ENCODE measurements at regions not wholly inside any gene's neighbourhood (a gene's known extent, or its start where the extent isn't known, plus 50 kb on each side); places are given as distances from the start of the nearest gene placed in this dataset.

DNA sequence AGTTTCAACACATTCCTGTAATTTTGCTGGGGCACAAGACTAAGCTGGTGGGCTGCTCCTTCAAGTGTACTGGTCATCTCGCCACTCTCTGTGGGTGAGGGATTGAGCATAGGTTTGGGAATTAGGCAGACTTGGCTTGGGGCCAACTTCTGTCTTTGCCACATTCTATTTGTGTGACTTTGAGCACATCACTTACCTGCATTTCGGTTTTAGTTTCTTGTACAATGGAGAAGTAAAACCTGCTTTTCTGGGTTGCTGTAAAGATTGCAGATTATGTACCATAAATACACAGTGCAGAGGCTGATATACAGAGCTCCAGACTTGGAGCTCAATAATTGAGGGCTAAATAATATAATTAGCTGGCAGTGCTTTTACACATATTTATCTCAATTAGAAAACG, 162.1 kb downstream of the C3orf38 start:
- ATAC-seq: no peak
- Mint-ChIP-seq H3K27ac (no peak overlapping the region), H3K4me1 (ENCODE audit: low read depth in 2 of 2) (no peaks in the 10 kb centered on the region), H3K4me3 (no peak overlapping the region), H3K9me3 (peaks cover 6% of the 10 kb centered on the region), H3K27me3 (no peaks in the 10 kb centered on the region), H3K36me3 (no peaks in the 10 kb centered on the region)
- DNase-seq (ENCODE audit: low spot score): no peak

DNA sequence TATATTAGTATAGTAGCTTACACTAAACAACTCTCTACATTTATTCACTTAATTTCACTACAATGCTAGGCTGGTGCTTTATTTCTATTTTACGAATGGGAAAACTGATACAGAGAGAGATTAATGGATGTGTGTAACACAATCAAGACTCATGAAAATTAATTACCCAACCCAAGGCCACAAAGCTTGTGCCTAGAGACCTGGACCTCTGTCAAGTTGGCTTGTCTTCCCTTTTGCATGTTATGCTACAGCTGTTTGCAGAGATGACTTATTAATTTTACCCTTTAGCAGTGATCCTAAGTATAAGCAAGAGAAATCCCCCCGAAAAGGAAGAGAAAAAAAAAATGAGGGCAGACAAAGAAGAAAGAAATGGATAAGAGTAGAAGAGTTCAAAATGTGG, 162.5 kb downstream of the C3orf38 start:
- no peak for ATAC-seq

DNA sequence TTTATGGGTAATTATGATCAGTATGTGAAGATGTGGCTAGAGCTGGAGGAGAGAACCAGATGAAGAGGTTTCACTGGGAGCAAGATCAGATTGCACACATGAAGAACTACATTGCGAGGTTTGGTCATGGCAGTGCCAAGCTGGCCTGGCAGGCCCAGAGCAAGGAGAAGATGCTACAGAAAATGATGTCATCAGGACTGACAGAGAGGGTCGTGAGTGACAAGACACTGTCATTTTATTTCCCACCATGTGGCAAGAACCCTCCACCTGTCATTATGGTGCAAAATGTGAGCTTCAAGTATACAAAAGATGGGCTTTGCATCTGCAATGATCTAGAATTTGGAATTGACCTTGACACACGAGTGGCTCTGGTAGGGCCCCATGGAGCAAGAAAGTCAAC, 168.3 kb downstream of the C3orf38 start:
- Mint-ChIP-seq H3K27me3 (no peaks in the 10 kb centered on the region), H3K36me3 (no peaks in the 10 kb centered on the region), H3K4me1 (ENCODE audit: low read depth in 2 of 2) (no peaks in the 10 kb centered on the region), H3K9me3 (peaks cover 12% of the 10 kb centered on the region), H3K27ac (no peak overlapping the region), H3K4me3 (no peak overlapping the region)
- DNase-seq (ENCODE audit: low spot score): no peak
- no peak for ATAC-seq

More for the DNA sequence above, 162.5 kb downstream of the C3orf38 start:
- no peak for DNase-seq (ENCODE audit: low spot score)
- Mint-ChIP-seq H3K4me1 (ENCODE audit: low read depth in 2 of 2) (no peaks in the 10 kb centered on the region), H3K9me3 (peaks cover 6% of the 10 kb centered on the region), H3K27me3 (no peaks in the 10 kb centered on the region), H3K27ac (no peak overlapping the region), H3K4me3 (no peak overlapping the region), H3K36me3 (no peaks in the 10 kb centered on the region)

DNA sequence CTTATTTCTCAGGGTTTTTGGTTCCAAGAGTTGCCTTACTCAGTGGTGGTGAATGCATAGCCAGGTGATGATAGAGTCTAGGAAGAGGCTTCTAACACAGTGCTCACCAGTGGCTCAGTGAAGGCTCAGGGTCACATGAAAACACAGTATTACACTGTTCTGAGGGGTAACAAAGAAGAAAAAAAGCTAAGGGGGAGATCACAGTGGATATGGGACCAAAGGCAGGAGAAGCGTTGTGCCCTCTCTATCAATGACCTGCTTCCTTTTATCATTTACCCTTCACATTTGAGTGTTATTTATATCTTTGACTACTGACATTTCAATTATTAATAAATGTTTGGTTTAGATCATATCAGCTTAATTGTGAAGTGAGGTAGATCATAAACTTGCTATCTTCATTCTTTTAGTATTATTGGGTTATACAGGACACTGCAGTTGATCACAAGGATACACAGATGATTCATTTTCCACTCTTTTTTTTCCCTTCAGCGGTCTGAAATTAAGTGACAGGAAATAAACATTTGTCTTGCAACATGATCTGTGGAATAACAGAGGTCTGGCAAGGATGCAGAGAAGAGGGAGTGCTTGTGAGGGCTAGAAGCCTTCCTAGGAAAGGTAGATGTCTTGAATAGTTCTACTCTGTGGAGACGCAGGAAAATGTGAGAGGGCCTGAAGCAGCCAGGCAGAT, 171.7 kb downstream of the C3orf38 start:
- Mint-ChIP-seq H3K27me3 (no peaks in the 10 kb centered on the region), H3K9me3 (peaks cover 15% of the 10 kb centered on the region), H3K27ac (no peak overlapping the region), H3K4me1 (ENCODE audit: low read depth in 2 of 2) (no peaks in the 10 kb centered on the region), H3K36me3 (no peaks in the 10 kb centered on the region), H3K4me3 (no peak overlapping the region)
- DNase-seq (ENCODE audit: low spot score): no peak
- no peak for ATAC-seq

DNA sequence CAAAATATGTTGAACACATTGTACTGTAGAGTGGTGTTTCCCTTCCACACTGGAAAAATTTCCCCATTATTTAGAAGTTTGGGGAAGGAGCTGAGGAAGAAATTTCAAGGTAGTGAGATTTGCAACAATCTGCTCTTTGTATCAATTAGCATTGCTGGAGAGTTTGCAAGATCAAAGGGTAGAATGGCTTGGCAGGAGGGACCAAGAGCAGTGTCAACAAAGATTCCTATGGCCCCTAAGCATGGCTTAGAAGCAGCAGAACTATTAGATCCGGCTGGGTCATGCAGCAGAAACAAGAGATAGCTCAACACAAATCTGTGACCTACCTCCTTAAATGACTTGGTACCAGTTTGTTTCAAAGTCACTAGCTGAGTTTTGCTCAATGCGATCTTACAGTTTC, 175.0 kb downstream of the C3orf38 start:
- H3K4me3 Mint-ChIP-seq: no peak overlapping the region
- no peaks in the 10 kb centered on the region for H3K4me1 Mint-ChIP-seq (ENCODE audit: low read depth in 2 of 2)
- H3K27me3 Mint-ChIP-seq: no peaks in the 10 kb centered on the region
- H3K27ac Mint-ChIP-seq: no peak overlapping the region
- H3K36me3 Mint-ChIP-seq: no peaks in the 10 kb centered on the region
- ATAC-seq (no peak), DNase-seq (ENCODE audit: low spot score) (no peak)
- H3K9me3 Mint-ChIP-seq: peaks cover 7% of the 10 kb centered on the region

DNA sequence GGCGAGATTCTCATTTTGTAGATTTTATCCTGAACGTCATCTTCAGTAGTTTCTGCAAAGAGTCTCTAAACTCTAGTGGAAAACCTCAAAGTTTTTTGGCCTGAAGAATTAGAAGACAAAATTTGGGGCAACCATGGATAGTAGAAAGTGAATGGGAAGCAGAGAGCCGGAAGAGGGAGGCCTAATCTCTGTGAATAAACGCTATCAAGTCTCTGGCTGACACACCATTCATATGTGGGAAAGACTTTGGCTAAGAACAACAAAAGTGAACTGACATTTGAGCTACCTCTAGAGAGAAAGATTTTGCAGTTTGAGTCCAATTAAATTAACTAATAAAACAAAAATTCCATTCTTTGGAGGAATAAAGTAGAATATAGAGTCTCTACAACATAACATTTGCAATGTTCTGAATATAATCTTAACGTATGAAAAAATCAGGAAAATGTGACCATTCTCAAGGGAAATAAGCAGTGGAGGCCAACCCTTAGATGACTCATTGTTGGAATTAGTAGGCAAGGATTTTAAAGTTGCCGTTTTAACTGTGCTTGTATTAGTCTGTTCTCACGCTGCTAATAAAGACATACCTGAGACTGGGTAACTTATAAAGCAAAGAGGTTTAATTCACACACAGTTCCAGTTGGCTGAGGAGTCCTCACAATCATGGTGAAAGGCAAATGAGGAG, 184.6 kb downstream of the C3orf38 start:
- H3K36me3 Mint-ChIP-seq: peaks cover 11% of the 10 kb centered on the region
- H3K27ac Mint-ChIP-seq: no peak overlapping the region
- no peak overlapping the region for H3K4me3 Mint-ChIP-seq
- no peaks in the 10 kb centered on the region for H3K27me3 Mint-ChIP-seq
- no peak for DNase-seq (ENCODE audit: low spot score)
- ATAC-seq: no peak
- H3K4me1 Mint-ChIP-seq (ENCODE audit: low read depth in 2 of 2): no peaks in the 10 kb centered on the region
- peaks cover 25% of the 10 kb centered on the region for H3K9me3 Mint-ChIP-seq

DNA sequence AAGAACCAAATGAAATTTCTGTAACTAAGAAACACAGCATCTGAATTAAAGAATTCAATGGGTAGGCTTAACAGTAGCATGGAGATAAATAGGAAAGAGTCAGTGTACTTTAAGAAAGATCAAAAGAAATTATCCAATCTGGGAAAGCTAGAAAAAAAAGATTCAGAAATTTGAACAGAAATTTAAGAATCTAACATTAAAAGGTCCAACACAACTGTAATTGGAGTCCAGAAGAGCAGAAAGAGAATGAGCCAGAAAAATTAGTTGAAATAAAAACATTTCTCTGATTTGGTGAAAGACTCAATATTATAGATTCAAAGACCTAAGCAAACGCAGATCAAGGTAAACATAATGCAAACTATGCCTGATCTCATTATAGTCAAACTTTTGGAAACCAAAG, 187.1 kb downstream of the C3orf38 start:
- Mint-ChIP-seq H3K27ac (no peak overlapping the region), H3K27me3 (no peaks in the 10 kb centered on the region)
- ATAC-seq: no peak

DNA sequence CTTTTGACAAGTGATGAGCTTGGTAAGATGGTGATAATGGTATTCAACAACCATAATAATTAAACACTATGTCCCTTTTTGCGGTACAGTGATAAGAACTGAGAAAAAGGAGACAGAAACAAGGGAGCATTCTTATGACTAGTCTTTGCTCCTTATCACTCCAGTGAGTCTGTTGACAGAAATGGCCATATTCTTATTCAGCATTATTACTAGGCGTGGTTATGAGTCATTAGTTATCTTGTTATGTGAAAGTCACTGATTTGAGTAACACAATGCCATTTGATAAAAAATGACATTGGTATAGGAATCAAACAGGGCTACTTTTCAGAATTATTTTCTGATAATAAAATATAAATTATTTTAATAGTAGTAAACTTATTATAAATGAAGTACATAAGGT, 193.5 kb downstream of the C3orf38 start:
- no peak for ATAC-seq
- H3K4me3 Mint-ChIP-seq: no peak overlapping the region
- H3K36me3 Mint-ChIP-seq: no peaks in the 10 kb centered on the region
- DNase-seq (ENCODE audit: low spot score): no peak
- H3K9me3 Mint-ChIP-seq: no peaks in the 10 kb centered on the region
- no peaks in the 10 kb centered on the region for H3K27me3 Mint-ChIP-seq
- H3K4me1 Mint-ChIP-seq (ENCODE audit: low read depth in 2 of 2): no peaks in the 10 kb centered on the region
- no peak overlapping the region for H3K27ac Mint-ChIP-seq

More for the DNA sequence above, 187.1 kb downstream of the C3orf38 start:
- no peaks in the 10 kb centered on the region for H3K4me1 Mint-ChIP-seq (ENCODE audit: low read depth in 2 of 2)
- peaks cover 11% of the 10 kb centered on the region for H3K36me3 Mint-ChIP-seq
- no peak for DNase-seq (ENCODE audit: low spot score)
- no peak overlapping the region for H3K4me3 Mint-ChIP-seq
- H3K9me3 Mint-ChIP-seq: peaks cover 25% of the 10 kb centered on the region

DNA sequence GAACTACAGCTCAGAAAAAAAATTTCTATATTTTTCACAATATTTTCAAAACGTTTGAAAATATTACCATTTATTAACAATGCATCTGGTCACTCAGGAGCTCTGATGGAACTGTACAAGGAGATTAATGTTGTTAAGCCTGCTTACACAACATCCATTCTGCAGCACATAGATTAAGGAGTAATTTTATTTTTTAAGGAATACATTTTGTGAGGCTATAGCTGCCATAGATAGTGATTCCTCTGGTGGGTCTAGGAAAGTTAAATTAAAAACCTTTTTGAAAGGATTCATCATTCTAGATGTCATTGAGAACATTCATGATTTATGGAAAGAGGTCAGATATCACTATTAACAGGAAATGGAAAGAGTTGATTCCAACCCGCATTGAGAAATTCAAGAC, 196.9 kb downstream of the C3orf38 start:
- no peak overlapping the region for H3K4me3 Mint-ChIP-seq
- DNase-seq (ENCODE audit: low spot score): no peak
- ATAC-seq: no peak
- H3K27ac Mint-ChIP-seq: no peak overlapping the region
- no peaks in the 10 kb centered on the region for H3K27me3 Mint-ChIP-seq
- no peaks in the 10 kb centered on the region for H3K36me3 Mint-ChIP-seq
- peaks cover 9% of the 10 kb centered on the region for H3K9me3 Mint-ChIP-seq
- no peaks in the 10 kb centered on the region for H3K4me1 Mint-ChIP-seq (ENCODE audit: low read depth in 2 of 2)

DNA sequence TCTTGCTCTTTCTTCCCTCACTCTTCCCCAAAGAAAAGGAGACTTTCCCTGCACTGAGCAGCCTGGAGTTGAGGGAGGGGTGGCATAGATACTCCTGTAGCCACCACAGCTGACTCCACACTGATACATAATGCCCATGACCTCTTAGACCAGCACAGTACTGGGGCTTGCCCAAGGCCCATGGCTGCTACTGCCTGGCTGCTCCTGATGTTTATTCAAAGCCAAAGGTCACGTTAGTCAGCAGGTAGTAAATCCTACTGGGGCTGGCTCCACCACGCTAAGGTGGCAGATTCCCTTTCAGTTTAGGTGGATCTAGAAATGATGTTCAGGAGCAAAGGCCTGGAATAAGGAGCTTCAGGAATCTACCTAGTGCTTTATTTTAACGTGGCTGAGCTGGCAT, 212.7 kb downstream of the C3orf38 start:
- H3K4me3 Mint-ChIP-seq: no peak overlapping the region
- H3K36me3 Mint-ChIP-seq: no peaks in the 10 kb centered on the region
- no peak overlapping the region for H3K27ac Mint-ChIP-seq
- H3K9me3 Mint-ChIP-seq: peaks cover 19% of the 10 kb centered on the region
- no peaks in the 10 kb centered on the region for H3K27me3 Mint-ChIP-seq
- DNase-seq (ENCODE audit: low spot score): no peak
- H3K4me1 Mint-ChIP-seq (ENCODE audit: low read depth in 2 of 2): no peaks in the 10 kb centered on the region
- no peak for ATAC-seq

DNA sequence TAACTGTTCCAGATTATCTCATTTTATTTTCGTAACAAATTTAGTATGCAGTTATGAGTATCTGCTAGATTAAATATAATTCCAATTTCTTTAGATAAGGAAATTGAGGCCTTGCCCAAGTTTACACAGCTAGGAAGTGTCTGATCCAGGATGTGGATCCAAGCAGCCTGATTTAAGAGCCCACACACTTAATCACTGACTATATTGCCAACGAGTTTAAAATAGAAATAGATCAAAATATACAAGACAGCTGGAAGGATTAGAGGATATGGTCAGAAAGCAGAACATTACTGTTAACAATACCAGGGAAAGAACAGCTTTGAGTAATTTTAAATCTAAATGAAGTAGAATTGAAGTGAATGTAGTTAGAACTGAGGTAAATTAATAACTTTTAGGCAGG, 215.2 kb downstream of the C3orf38 start:
- peaks cover 4% of the 10 kb centered on the region for H3K36me3 Mint-ChIP-seq
- peaks cover 24% of the 10 kb centered on the region for H3K9me3 Mint-ChIP-seq
- no peaks in the 10 kb centered on the region for H3K4me1 Mint-ChIP-seq (ENCODE audit: low read depth in 2 of 2)
- no peaks in the 10 kb centered on the region for H3K27me3 Mint-ChIP-seq
- H3K4me3 Mint-ChIP-seq: no peak overlapping the region
- DNase-seq (ENCODE audit: low spot score) (no peak), ATAC-seq (no peak)
- no peak overlapping the region for H3K27ac Mint-ChIP-seq

DNA sequence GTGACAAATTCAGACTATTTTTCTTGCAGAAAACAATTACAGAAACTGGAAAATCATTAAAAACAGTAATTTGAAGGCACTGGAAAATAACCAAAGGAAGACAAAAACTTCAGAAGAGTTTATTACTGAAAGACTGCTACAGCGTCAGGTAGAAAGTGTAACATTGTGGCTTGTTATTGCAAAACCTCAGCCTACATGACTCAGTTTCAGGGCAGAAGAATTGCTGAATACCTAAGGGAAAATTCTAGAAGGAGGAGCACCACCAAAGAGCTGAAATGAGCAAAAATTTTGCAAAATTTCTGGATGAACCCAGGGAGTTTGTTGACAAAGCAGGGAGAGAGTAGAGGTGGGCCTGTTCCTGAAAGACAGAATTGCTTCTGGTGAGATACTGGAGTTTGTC, 219.6 kb downstream of the C3orf38 start:
- no peaks in the 10 kb centered on the region for H3K4me1 Mint-ChIP-seq (ENCODE audit: low read depth in 2 of 2)
- no peak overlapping the region for H3K27ac Mint-ChIP-seq
- peaks cover 17% of the 10 kb centered on the region for H3K9me3 Mint-ChIP-seq
- peaks cover 4% of the 10 kb centered on the region for H3K36me3 Mint-ChIP-seq
- H3K27me3 Mint-ChIP-seq: no peaks in the 10 kb centered on the region
- DNase-seq (ENCODE audit: low spot score) (no peak), ATAC-seq (no peak)
- no peak overlapping the region for H3K4me3 Mint-ChIP-seq

DNA sequence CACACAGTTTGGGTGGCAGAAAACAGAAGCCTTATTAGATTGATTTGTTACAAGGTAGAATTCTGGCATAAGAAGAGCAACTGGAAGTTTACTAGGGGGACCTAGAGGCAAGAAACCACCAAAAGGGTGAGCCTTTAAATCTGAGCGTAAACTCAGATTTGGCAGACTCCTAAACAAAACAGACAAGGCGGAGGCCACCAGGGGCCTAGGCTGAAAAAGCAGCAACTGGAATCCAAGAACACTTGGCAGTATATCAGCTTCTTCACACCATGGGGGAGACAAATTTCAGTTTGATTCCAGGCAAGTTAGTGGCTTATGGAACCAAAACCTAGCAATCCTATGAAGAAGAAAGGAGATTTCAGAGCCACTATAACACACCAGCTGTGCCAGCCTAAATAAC, 220.0 kb downstream of the C3orf38 start:
- Mint-ChIP-seq H3K4me1 (ENCODE audit: low read depth in 2 of 2) (no peaks in the 10 kb centered on the region), H3K36me3 (peaks cover 4% of the 10 kb centered on the region), H3K27ac (no peak overlapping the region), H3K27me3 (no peaks in the 10 kb centered on the region), H3K9me3 (peaks cover 17% of the 10 kb centered on the region), H3K4me3 (no peak overlapping the region)
- ATAC-seq (no peak), DNase-seq (ENCODE audit: low spot score) (no peak)

DNA sequence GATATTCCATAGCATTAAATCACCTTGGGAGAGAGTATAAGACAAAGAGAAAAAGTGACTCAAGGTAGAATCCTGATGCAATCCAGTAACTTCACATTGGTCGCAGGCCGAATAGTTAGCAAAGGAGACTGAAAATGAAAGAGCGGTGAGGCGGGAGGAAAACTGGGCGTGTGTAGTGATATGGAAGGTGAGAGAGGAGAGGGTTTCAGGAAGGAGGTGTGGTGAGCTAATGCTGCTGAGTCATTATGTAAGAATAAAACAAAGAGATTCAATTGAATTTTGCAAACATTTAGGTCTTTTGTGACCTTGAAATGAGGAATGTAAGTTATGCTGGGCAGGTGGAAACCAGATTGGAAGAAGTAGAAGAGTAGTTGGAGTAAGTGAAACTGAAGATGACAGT, 235.3 kb downstream of the C3orf38 start:
- peaks cover 22% of the 10 kb centered on the region for H3K9me3 Mint-ChIP-seq
- H3K27ac Mint-ChIP-seq: no peak overlapping the region
- DNase-seq (ENCODE audit: low spot score) (no peak), ATAC-seq (no peak)
- H3K27me3 Mint-ChIP-seq: no peaks in the 10 kb centered on the region
- H3K36me3 Mint-ChIP-seq: peaks cover 12% of the 10 kb centered on the region
- no peaks in the 10 kb centered on the region for H3K4me1 Mint-ChIP-seq (ENCODE audit: low read depth in 2 of 2)
- H3K4me3 Mint-ChIP-seq: no peak overlapping the region

DNA sequence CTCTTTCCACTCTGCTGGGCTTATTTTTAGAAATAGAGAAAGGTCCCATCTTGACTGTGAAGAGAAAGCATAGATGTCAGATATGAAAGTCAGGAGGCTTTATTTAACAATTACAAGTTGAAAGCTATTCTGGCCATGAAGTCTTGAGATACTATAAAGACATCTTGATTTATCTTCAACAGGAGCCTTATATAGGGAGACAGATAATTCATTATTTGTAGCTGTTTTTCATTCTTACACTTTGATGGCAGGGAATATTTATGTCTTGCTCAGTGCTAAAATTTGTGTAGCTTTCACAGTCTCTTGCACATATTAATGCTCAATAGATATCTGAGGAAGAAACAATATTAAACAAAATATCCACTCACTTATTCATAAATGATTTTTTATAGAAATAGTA, 248.8 kb downstream of the C3orf38 start:
- H3K4me3 Mint-ChIP-seq: no peak overlapping the region
- peaks cover 14% of the 10 kb centered on the region for H3K9me3 Mint-ChIP-seq
- DNase-seq (ENCODE audit: low spot score) (no peak), ATAC-seq (no peak)
- H3K27me3 Mint-ChIP-seq: no peaks in the 10 kb centered on the region
- no peak overlapping the region for H3K27ac Mint-ChIP-seq
- H3K36me3 Mint-ChIP-seq: no peaks in the 10 kb centered on the region
- H3K4me1 Mint-ChIP-seq (ENCODE audit: low read depth in 2 of 2): no peaks in the 10 kb centered on the region
